ENCODE measurements at regions not wholly inside any gene's neighbourhood (a gene's known extent, or its start where the extent isn't known, plus 50 kb on each side); places are given as distances from the start of the nearest gene placed in this dataset.
"Not testable (repeated sequence)": the region's sequence is repeated elsewhere in the genome, so short reads cannot be mapped to it uniquely, and the experiment has no call there.

DNA sequence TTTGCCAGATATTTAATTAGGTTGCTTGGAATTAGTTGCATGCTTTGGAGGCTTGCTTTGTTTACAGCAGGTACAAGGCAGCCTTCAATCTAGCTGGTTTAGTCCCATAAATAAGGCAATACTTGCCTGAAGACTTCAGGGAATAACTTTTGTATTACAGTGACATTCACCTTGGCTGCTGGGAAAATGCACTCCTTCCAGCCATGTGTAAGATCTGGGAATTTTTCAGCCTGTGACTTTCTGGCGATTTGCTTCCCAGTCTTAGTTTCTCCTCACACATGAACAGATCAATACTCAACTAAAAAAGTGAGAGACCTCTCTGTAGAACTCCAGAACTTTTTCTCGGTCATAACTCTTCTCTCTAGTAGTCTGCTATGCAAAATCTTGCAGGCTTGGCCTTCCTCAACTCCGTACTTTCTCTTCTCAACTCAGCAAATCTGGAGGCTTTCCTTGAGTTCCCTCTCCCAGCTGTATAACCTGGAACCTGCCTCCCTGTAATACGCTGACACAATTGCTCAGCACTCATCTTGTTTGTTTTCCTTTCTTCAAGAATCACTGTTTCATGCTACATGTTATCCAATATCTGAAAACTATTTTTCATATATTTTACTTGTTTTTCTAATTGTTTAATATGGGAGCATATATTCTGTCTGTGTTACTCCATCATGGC, 173.0 kb downstream of the MSX2 start:
- Histone ChIP-seq H2BK120ac (ENCODE audit: low read depth, low read length) (no peak overlapping the region), H3K27ac (replicated peaks; ENCODE audit: low read length) (no peak overlapping the region), H3K36me3 (replicated peaks in 1 of 2; ENCODE audit: control insufficient read depth in 2 of 2, insufficient read depth in 2 of 2, low read length in 2 of 2) (no peaks in the 10 kb centered on the region), H3K4me1 (ENCODE audit: control insufficient read depth in 2 of 2, insufficient read depth in 1 of 2, low read depth in 1 of 2, low read length in 2 of 2) (no peaks in the 10 kb centered on the region), H3K79me1 (ENCODE audit: low read depth, low read length) (no peaks in the 10 kb centered on the region), H3K23ac (ENCODE audit: low read depth, low read length, poor library complexity) (no peak overlapping the region), H3K4me3 (ENCODE audit: low read length in 2 of 2) (no peak overlapping the region), H3K14ac (ENCODE audit: low read length) (no peak overlapping the region), H2BK15ac (ENCODE audit: low read length) (no peak overlapping the region), H2AK5ac (ENCODE audit: low read depth, low read length) (no peak overlapping the region), H3K4ac (ENCODE audit: low read length) (no peak overlapping the region), H2BK12ac (ENCODE audit: low read length) (no peak overlapping the region), H3K9me3 (replicated peaks in 1 of 2; ENCODE audit: control insufficient read depth in 2 of 2, insufficient read depth in 1 of 2, low read depth in 1 of 2, low read length in 2 of 2) (peaks cover 0 to 3% of the 10 kb centered on the region in 2 donors), H2BK5ac (ENCODE audit: low read length) (no peak overlapping the region), H3K4me2 (ENCODE audit: insufficient read depth, low read length, poor library complexity, severe bottlenecking) (no peak overlapping the region), H3K18ac (ENCODE audit: low read length) (no peak overlapping the region), H3K9ac (ENCODE audit: low read depth, low read length, poor library complexity) (no peak overlapping the region), H4K91ac (ENCODE audit: low read depth, low read length, poor library complexity) (no peak overlapping the region), H4K8ac (ENCODE audit: low read depth, low read length) (no peak overlapping the region), H3K27me3 (ENCODE audit: control insufficient read depth in 3 of 3, insufficient read depth in 3 of 3, low read depth in 1 of 3, low read length in 3 of 3) (no peaks in the 10 kb centered on the region), H2AFZ (ENCODE audit: low read length) (no peak overlapping the region)
- no CpG with 5 or more reads among the region's 4 CpGs for WGBS, 2 donors (ENCODE audit: extremely low coverage in 2 of 2, insufficient read length in 2 of 2, insufficient replicate concordance in 1 of 2)
- no peak for DNase-seq (ENCODE audit: low spot score)

DNA sequence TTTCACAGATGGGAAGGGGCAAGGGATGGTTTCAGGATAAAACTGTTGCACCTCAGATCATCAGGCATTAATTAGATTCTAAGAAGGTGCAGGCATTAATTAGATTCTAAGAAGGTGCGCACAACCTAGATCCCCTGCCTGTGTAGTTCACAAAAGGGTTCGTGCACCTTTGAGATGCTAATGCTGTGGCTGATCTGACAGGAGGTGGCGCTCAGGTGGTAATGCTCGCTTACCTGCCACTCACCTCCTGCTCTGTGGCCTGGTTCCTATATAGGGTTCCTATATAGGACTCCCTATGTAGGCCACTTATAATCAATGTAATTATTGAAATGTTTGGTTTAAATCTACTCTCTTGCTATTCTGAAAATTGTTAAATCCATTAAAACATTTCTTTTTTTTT, 171.0 kb downstream of the MSX2 start:
- no peaks in the 10 kb centered on the region for H3K79me1 ChIP-seq (ENCODE audit: low read depth, low read length)
- H3K4ac ChIP-seq (ENCODE audit: low read length): no peak overlapping the region
- no peak overlapping the region for H3K27ac ChIP-seq (replicated peaks; ENCODE audit: low read length)
- H3K27me3 ChIP-seq (ENCODE audit: control insufficient read depth in 3 of 3, insufficient read depth in 3 of 3, low read depth in 1 of 3, low read length in 3 of 3): no peaks in the 10 kb centered on the region
- no peaks in the 10 kb centered on the region for H3K36me3 ChIP-seq (replicated peaks in 1 of 2; ENCODE audit: control insufficient read depth in 2 of 2, insufficient read depth in 2 of 2, low read length in 2 of 2)
- no peak overlapping the region for H2BK12ac ChIP-seq (ENCODE audit: low read length)
- H3K4me3 ChIP-seq (ENCODE audit: low read length in 2 of 2): no peak overlapping the region
- H2BK5ac ChIP-seq (ENCODE audit: low read length): no peak overlapping the region
- H4K91ac ChIP-seq (ENCODE audit: low read depth, low read length, poor library complexity): no peak overlapping the region
- DNase-seq (ENCODE audit: low spot score): no peak
- no peak overlapping the region for H3K4me2 ChIP-seq (ENCODE audit: insufficient read depth, low read length, poor library complexity, severe bottlenecking)
- H2BK15ac ChIP-seq (ENCODE audit: low read length): no peak overlapping the region
- H3K9me3 ChIP-seq (replicated peaks in 1 of 2; ENCODE audit: control insufficient read depth in 2 of 2, insufficient read depth in 1 of 2, low read depth in 1 of 2, low read length in 2 of 2): peaks cover 0 to 2% of the 10 kb centered on the region in 2 donors
- no peaks in the 10 kb centered on the region for H3K4me1 ChIP-seq (ENCODE audit: control insufficient read depth in 2 of 2, insufficient read depth in 1 of 2, low read depth in 1 of 2, low read length in 2 of 2)
- no peak overlapping the region for H2AK5ac ChIP-seq (ENCODE audit: low read depth, low read length)
- H3K18ac ChIP-seq (ENCODE audit: low read length): no peak overlapping the region
- no peak overlapping the region for H3K23ac ChIP-seq (ENCODE audit: low read depth, low read length, poor library complexity)
- no CpG with 5 or more reads among the region's 4 CpGs for WGBS, 2 donors (ENCODE audit: extremely low coverage in 2 of 2, insufficient read length in 2 of 2, insufficient replicate concordance in 1 of 2)
- no peak overlapping the region for H4K8ac ChIP-seq (ENCODE audit: low read depth, low read length)
- H3K14ac ChIP-seq (ENCODE audit: low read length): no peak overlapping the region
- H2BK120ac ChIP-seq (ENCODE audit: low read depth, low read length): no peak overlapping the region
- H2AFZ ChIP-seq (ENCODE audit: low read length): no peak overlapping the region
- no peak overlapping the region for H3K9ac ChIP-seq (ENCODE audit: low read depth, low read length, poor library complexity)

DNA sequence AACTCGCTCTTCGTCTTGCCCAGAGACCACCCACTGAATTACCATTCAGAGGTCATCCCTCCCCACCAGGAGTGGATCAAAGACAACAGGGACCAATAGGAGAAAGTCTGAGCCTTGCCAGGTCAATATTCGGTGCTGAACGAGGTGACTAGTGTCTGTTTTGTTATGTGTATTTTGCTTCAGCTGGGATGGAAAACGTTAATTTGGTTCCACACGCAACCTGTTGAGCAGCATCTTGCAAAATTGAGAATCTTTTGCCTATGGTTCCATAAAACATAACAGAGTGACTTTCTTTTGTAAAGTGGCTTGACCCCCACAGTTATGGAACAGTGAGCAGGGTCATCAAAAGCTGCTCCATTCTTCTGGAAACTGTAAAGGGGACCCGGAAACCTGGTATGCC, 168.4 kb downstream of the MSX2 start:
- no peak overlapping the region for H3K14ac ChIP-seq (ENCODE audit: low read length)
- no CpG with 5 or more reads among the region's 7 CpGs for WGBS, 2 donors (ENCODE audit: extremely low coverage in 2 of 2, insufficient read length in 2 of 2, insufficient replicate concordance in 1 of 2)
- no peak overlapping the region for H4K91ac ChIP-seq (ENCODE audit: low read depth, low read length, poor library complexity)
- no peak for DNase-seq (ENCODE audit: low spot score)
- no peak overlapping the region for H2BK12ac ChIP-seq (ENCODE audit: low read length)
- no peak overlapping the region for H3K23ac ChIP-seq (ENCODE audit: low read depth, low read length, poor library complexity)
- no peaks in the 10 kb centered on the region for H3K36me3 ChIP-seq (replicated peaks in 1 of 2; ENCODE audit: control insufficient read depth in 2 of 2, insufficient read depth in 2 of 2, low read length in 2 of 2)
- H3K4me3 ChIP-seq (ENCODE audit: low read length in 2 of 2): no peak overlapping the region
- no peak overlapping the region for H4K8ac ChIP-seq (ENCODE audit: low read depth, low read length)
- no peak overlapping the region for H3K18ac ChIP-seq (ENCODE audit: low read length)
- no peak overlapping the region for H2BK5ac ChIP-seq (ENCODE audit: low read length)
- no peak overlapping the region for H2BK120ac ChIP-seq (ENCODE audit: low read depth, low read length)
- H2AK5ac ChIP-seq (ENCODE audit: low read depth, low read length): no peak overlapping the region
- H3K4me1 ChIP-seq (ENCODE audit: control insufficient read depth in 2 of 2, insufficient read depth in 1 of 2, low read depth in 1 of 2, low read length in 2 of 2): no peaks in the 10 kb centered on the region
- H3K27ac ChIP-seq (replicated peaks; ENCODE audit: low read length): no peak overlapping the region
- no peak overlapping the region for H3K4ac ChIP-seq (ENCODE audit: low read length)
- no peak overlapping the region for H2AFZ ChIP-seq (ENCODE audit: low read length)
- peaks cover 0 to 2% of the 10 kb centered on the region in 2 donors for H3K9me3 ChIP-seq (replicated peaks in 1 of 2; ENCODE audit: control insufficient read depth in 2 of 2, insufficient read depth in 1 of 2, low read depth in 1 of 2, low read length in 2 of 2)
- no peak overlapping the region for H3K4me2 ChIP-seq (ENCODE audit: insufficient read depth, low read length, poor library complexity, severe bottlenecking)
- H3K27me3 ChIP-seq (ENCODE audit: control insufficient read depth in 3 of 3, insufficient read depth in 3 of 3, low read depth in 1 of 3, low read length in 3 of 3): no peaks in the 10 kb centered on the region
- H2BK15ac ChIP-seq (ENCODE audit: low read length): no peak overlapping the region
- H3K79me1 ChIP-seq (ENCODE audit: low read depth, low read length): no peaks in the 10 kb centered on the region
- no peak overlapping the region for H3K9ac ChIP-seq (ENCODE audit: low read depth, low read length, poor library complexity)

DNA sequence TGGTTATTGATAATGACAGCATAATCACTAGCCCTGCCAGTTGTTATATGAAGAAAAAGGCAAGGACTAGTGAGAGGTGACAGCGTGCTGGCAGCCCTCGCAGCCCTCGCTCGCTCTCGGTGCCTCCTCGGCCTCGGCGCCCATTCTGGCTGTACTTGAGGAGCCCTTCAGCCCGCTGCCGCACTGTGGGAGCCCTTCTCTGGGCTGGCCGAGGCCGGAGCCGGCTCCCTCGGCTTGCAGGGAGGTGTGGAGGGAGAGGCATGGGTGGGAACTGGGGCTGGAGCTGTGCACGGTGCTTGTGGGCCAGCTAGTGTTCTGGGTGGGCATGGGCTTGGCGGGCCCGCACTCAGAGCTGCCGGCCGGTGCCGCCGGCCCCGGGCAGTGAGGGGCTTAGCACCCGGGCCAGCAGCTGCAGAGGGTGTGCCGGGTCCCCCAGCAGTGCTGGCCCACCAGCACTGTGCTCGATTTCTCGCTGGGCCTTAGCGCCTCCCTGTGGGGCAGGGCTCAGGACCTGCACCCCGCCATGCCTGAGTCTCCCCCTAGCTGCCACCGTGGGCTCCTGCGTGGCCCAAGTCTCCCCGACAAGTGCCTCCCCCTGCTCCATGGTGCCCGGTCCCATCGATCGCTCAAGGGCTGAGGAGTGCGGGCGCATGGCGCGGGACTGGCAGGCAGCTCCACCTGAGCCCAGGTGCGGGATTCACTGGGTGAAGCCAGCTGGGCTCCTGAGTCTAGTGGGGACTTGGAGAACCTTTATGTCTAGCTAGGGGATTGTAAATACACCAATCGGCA, 156.2 kb downstream of the MSX2 start:
- not testable (repeated sequence) for H3K14ac ChIP-seq (ENCODE audit: low read length); H3K4me1 ChIP-seq (ENCODE audit: control insufficient read depth in 2 of 2, insufficient read depth in 1 of 2, low read depth in 1 of 2, low read length in 2 of 2); H2BK12ac ChIP-seq (ENCODE audit: low read length); H3K4ac ChIP-seq (ENCODE audit: low read length); H3K36me3 ChIP-seq (replicated peaks in 1 of 2; ENCODE audit: control insufficient read depth in 2 of 2, insufficient read depth in 2 of 2, low read length in 2 of 2); H3K27ac ChIP-seq (replicated peaks; ENCODE audit: low read length); H3K27me3 ChIP-seq (ENCODE audit: control insufficient read depth in 3 of 3, insufficient read depth in 3 of 3, low read depth in 1 of 3, low read length in 3 of 3); H3K9ac ChIP-seq (ENCODE audit: low read depth, low read length, poor library complexity); H2BK15ac ChIP-seq (ENCODE audit: low read length); H3K23ac ChIP-seq (ENCODE audit: low read depth, low read length, poor library complexity); DNase-seq (ENCODE audit: low spot score); H2AFZ ChIP-seq (ENCODE audit: low read length); H3K4me2 ChIP-seq (ENCODE audit: insufficient read depth, low read length, poor library complexity, severe bottlenecking); H4K8ac ChIP-seq (ENCODE audit: low read depth, low read length); H3K79me1 ChIP-seq (ENCODE audit: low read depth, low read length); H2BK5ac ChIP-seq (ENCODE audit: low read length); H3K18ac ChIP-seq (ENCODE audit: low read length); H4K91ac ChIP-seq (ENCODE audit: low read depth, low read length, poor library complexity); H3K4me3 ChIP-seq (ENCODE audit: low read length in 2 of 2); H2BK120ac ChIP-seq (ENCODE audit: low read depth, low read length); H2AK5ac ChIP-seq (ENCODE audit: low read depth, low read length); H3K9me3 ChIP-seq (replicated peaks in 1 of 2; ENCODE audit: control insufficient read depth in 2 of 2, insufficient read depth in 1 of 2, low read depth in 1 of 2, low read length in 2 of 2)
- WGBS, 2 donors (ENCODE audit: extremely low coverage in 2 of 2, insufficient read length in 2 of 2, insufficient replicate concordance in 1 of 2): no CpG with 5 or more reads among the region's 40 CpGs

All from neuronal stem cell (in vitro differentiated cells).